ENCODE measurements at regions not wholly inside any gene's neighbourhood (a gene's known extent, or its start where the extent isn't known, plus 50 kb on each side); places are given as distances from the start of the nearest gene placed in this dataset.
"Not testable (repeated sequence)": the region's sequence is repeated elsewhere in the genome, so short reads cannot be mapped to it uniquely, and the experiment has no call there.

GRCh38 chr15:22196423-22196822 lies 116.1 kb downstream of the OR4M2 start:
- not testable (repeated sequence) for TF ChIP-seq EZH2 (optimal IDR thresholded peaks at IDR 0.05; ENCODE audit: low read depth, low read length); CTCF (IDR thresholded peaks at IDR 0.05; ENCODE audit: low read length)

Measured in MM.1S (cell line).